CD4-positive, alpha-beta T cell (primary cell): ENCODE measurements at regions not wholly inside any gene's neighbourhood (a gene's known extent, or its start where the extent isn't known, plus 50 kb on each side); places are given as distances from the start of the nearest gene placed in this dataset.

Experiments used
- ATAC-seq: fragments of 200-7000 bp; cut with Tn5 transposase; one replicate; pipeline ENCODE4 v1.10.0; 2022; ENCODE audit warnings: mild to moderate bottlenecking; ENCODE audit not compliant: poor library complexity
- CTCF ChIA-PET: fragments of 350-600 bp; sonication (Branson Sonifier 250); formaldehyde crosslinking; loops from one replicate; lab custom pipeline; 2021; ENCODE audit warnings: antibody characterized with exemption, inconsistent platforms; lab: Charles Lee
- POLR2A ChIA-PET: fragments of 350-600 bp; sonication (Branson Sonifier 250); formaldehyde crosslinking; loops from one replicate; lab custom pipeline; 2021; ENCODE audit warnings: antibody characterized with exemption, inconsistent platforms; lab: Charles Lee
- DNase-seq, 14 experiments: peaks; one replicate each; pipeline ENCODE4 v3.0.0-alpha.2; 2013 to 2020; ENCODE audit warnings: mixed read lengths in 2 of 14
- H3K27ac ChIP-seq, 2 donors: one replicate each; pipeline versions ENCODE4 v1.5.1 to v1.7.0; 2013; ENCODE audit warnings: low read length in 2 of 2, low read depth in 1 of 2, mild to moderate bottlenecking in 1 of 2
- H3K27me3 ChIP-seq, 2 experiments: 1 replicate in 1 of 2; 2 replicates in 1 of 2; pipeline versions ENCODE4 v1.6.1 to v1.7.0; 2013; ENCODE audit warnings: low read length in 2 of 2, control low read depth in 1 of 2, mild to moderate bottlenecking in 1 of 2, moderate library complexity in 1 of 2; ENCODE audit not compliant: insufficient read depth in 2 of 2, control insufficient read depth in 1 of 2
- H3K36me3 ChIP-seq: one replicate; pipeline ENCODE4 v1.6.1; 2013; ENCODE audit warnings: low read length, control low read depth; ENCODE audit not compliant: insufficient read depth
- H3K4me1 ChIP-seq: one replicate; pipeline ENCODE4 v1.6.1; 2013; ENCODE audit warnings: low read length, control low read depth; ENCODE audit not compliant: insufficient read depth
- H3K4me3 ChIP-seq: one replicate; pipeline ENCODE4 v1.5.1; 2013; ENCODE audit warnings: mild to moderate bottlenecking, low read length, moderate library complexity
- H3K9me3 ChIP-seq, 2 experiments: 1 replicate in 1 of 2; 2 replicates in 1 of 2; pipeline versions ENCODE4 v1.6.1 to v1.7.0; 2013; ENCODE audit warnings: low read length in 2 of 2, mild to moderate bottlenecking in 2 of 2, control low read depth in 1 of 2, moderate library complexity in 1 of 2; ENCODE audit not compliant: control insufficient read depth in 1 of 2, insufficient read depth in 1 of 2
- H3K27ac Mint-ChIP-seq: one replicate; pipeline ENCODE4 v1.8.0; 2020; ENCODE audit warnings: mixed read lengths
- H3K27me3 Mint-ChIP-seq: one replicate; pipeline ENCODE4 v1.8.0; 2021; ENCODE audit warnings: mixed read lengths
- H3K36me3 Mint-ChIP-seq: one replicate; pipeline ENCODE4 v1.8.0; 2021; ENCODE audit warnings: low read depth, mixed read lengths
- H3K4me1 Mint-ChIP-seq: one replicate; pipeline ENCODE4 v1.8.0; 2021; ENCODE audit warnings: low read depth, mixed read lengths
- H3K4me3 Mint-ChIP-seq: one replicate; pipeline ENCODE4 v1.8.0; 2020; ENCODE audit warnings: mild to moderate bottlenecking, mixed read lengths
- H3K9me3 Mint-ChIP-seq: one replicate; pipeline ENCODE4 v1.8.0; 2020; ENCODE audit warnings: mixed read lengths
- CTCF ChIP-seq: fragments of 200-600 bp; IDR thresholded peaks from one replicate; pipeline ENCODE4 v1.8.0; 2022; ENCODE audit warnings: antibody characterized with exemption, mild to moderate bottlenecking
- intact Hi-C, 2 experiments: fragments of 100-400 bp; cut with DNase I in 1 of 2; cut with micrococcal nuclease in 1 of 2; formaldehyde crosslinking; loops; one replicate each; pipeline versions ENCODE4 v1.15.1 to v1.9.0; 2023 to 2025; cut with DNase I, micrococcal nuclease

- H3K27ac ChIP-seq: no peak overlapping the region
- H3K27me3 ChIP-seq: peaks cover 3% of the 10 kb centered on the region in 2 experiments
- CTCF ChIA-PET: no interaction called here
- Mint-ChIP-seq H3K4me1 (no peaks in the 10 kb centered on the region), H3K27me3 (peaks cover 26% of the 10 kb centered on the region), H3K4me3 (no peak overlapping the region), H3K9me3 (peaks cover 7% of the 10 kb centered on the region), H3K27ac (no peak overlapping the region), H3K36me3 (no peaks in the 10 kb centered on the region)
- no peaks in the 10 kb centered on the region for H3K36me3 ChIP-seq
- H3K9me3 ChIP-seq: peaks cover 0 to 15% of the 10 kb centered on the region in 2 experiments
- POLR2A ChIA-PET: no interaction called here
- intact Hi-C loops: no loop called here
- no peak overlapping the region for H3K4me3 ChIP-seq
- no peak for TF ChIP-seq CTCF
- no peak for DNase-seq
- H3K4me1 ChIP-seq: no peaks in the 10 kb centered on the region
- no peak for ATAC-seq
Measured at GRCh38 chr16:6484081-6484480, 848.6 kb upstream of the RBFOX1 start.

- peaks cover 3% of the 10 kb centered on the region in 2 experiments for H3K27me3 ChIP-seq
- peaks cover 0 to 15% of the 10 kb centered on the region in 2 experiments for H3K9me3 ChIP-seq
- no peaks in the 10 kb centered on the region for H3K36me3 ChIP-seq
- no peak overlapping the region for H3K4me3 ChIP-seq
- H3K4me3 Mint-ChIP-seq: no peak overlapping the region
- H3K27me3 Mint-ChIP-seq: peaks cover 26% of the 10 kb centered on the region
- no peak overlapping the region for H3K27ac Mint-ChIP-seq
- ChIA-PET POLR2A (no interaction called here), CTCF (no interaction called here)
- no peaks in the 10 kb centered on the region for H3K4me1 ChIP-seq
- no peak for ATAC-seq
- H3K9me3 Mint-ChIP-seq: peaks cover 5% of the 10 kb centered on the region
- intact Hi-C loops: no loop called here
- H3K27ac ChIP-seq: no peak overlapping the region
- H3K4me1 Mint-ChIP-seq: no peaks in the 10 kb centered on the region
- no peak for TF ChIP-seq CTCF
- H3K36me3 Mint-ChIP-seq: no peaks in the 10 kb centered on the region
- no peak for DNase-seq
Measured at GRCh38 chr16:6483469-6484033, 849.1 kb upstream of the RBFOX1 start.

GRCh38 chr16:6482696-6483468 is 849.8 kb upstream of the RBFOX1 start:
- intact Hi-C loops: no loop called here
- Histone ChIP-seq H3K4me3 (no peak overlapping the region), H3K9me3 (peaks cover 0 to 15% of the 10 kb centered on the region in 2 experiments), H3K36me3 (no peaks in the 10 kb centered on the region), H3K4me1 (no peaks in the 10 kb centered on the region), H3K27ac (no peak overlapping the region), H3K27me3 (peaks cover 3% of the 10 kb centered on the region in 2 experiments)
- Mint-ChIP-seq H3K4me3 (no peak overlapping the region), H3K36me3 (no peaks in the 10 kb centered on the region), H3K27ac (no peak overlapping the region), H3K4me1 (no peaks in the 10 kb centered on the region), H3K9me3 (peaks cover 5% of the 10 kb centered on the region), H3K27me3 (peaks cover 26% of the 10 kb centered on the region)
- DNase-seq (no peak), ATAC-seq (no peak)
- CTCF ChIA-PET: no interaction called here
- no peak for TF ChIP-seq CTCF
- POLR2A ChIA-PET: no interaction called here
